ENCODE measurements at regions not wholly inside any gene's neighbourhood (a gene's known extent, or its start where the extent isn't known, plus 50 kb on each side); places are given as distances from the start of the nearest gene placed in this dataset.
"Not testable (repeated sequence)": the region's sequence is repeated elsewhere in the genome, so short reads cannot be mapped to it uniquely, and the experiment has no call there.

DNA sequence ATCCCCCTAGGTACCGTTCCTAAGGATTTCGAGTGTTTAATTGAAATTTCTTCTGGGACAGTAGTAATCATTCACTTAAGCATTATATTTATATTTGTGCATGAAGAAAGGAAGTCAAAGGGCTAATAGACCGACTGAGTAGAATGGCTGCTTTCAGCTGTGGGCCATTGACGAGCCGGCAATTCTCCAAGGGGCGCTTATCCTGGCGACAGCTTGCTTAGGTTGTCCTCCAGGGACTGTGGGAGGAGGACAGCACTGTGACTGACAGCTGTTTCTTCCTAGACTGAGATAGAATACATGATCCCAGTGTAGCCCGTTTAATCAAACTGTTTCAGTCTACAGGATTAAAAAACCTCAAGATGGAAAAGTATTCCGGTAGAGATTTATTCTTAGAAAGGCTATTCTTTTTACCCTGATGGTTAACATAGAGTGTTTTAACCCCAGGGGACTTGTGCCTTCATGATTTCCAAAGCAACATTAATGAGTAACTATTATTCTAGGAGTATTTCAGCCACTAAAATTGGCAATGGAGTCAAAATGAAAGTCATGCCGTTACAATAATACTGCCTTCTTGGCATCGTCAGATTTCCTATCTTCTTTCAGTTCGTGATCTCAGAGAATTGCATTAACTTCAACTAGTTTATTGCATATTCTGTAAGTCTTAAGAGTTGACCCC lies 943.1 kb upstream of the WWC1 start:
- no peak for DNase-seq
- TF ChIP-seq GATA1 (IDR thresholded peaks at IDR 0.05; ENCODE audit: low read depth, low read length) (no peak), POLR2A (IDR thresholded peaks at IDR 0.05; ENCODE audit: low read length) (no peak)

DNA sequence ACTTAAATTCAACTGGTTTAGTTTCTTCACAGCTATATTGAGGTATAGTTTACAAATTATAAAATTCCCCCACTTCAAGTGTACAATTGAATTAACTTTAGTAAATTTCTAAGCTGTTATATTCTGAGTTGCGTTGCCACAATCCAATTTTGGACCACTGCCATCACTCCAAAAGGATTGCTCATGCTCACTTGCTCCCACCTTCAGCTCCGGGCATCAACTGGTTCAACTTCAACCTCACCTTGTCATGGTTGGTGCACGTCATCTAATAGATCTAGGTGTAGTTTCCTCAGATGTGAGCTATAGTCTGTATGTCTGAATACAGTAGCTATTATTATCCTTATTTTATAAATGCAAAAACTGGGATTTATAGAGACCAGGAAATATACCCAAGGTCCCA lies 942.5 kb upstream of the WWC1 start:
- DNase-seq, result no peak
- TF ChIP-seq POLR2A (IDR thresholded peaks at IDR 0.05; ENCODE audit: low read length) (no peak), GATA1 (IDR thresholded peaks at IDR 0.05; ENCODE audit: low read depth, low read length) (no peak)

DNA sequence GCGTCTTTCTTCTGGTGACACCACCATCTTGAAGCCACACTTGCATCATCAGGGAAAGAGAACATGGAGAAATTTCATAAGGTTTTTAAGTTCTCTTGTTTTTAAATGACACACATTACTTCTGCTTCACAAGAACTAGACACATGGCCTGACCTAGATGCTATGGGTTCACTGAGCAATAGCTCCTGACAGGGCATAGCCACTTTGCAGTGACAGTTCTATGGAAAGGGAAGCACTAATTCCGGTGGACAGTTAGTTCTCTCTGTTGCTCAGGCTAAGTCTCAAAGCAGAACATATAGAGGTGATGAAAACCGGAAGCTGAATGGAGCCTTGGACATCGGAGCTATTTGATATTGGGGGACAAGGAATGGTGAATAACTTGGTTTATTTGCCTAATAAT lies 940.1 kb upstream of the WWC1 start:
- TF ChIP-seq GATA1 (IDR thresholded peaks at IDR 0.05; ENCODE audit: low read depth, low read length) (no peak), POLR2A (IDR thresholded peaks at IDR 0.05; ENCODE audit: low read length) (no peak)
- no peak for DNase-seq

DNA sequence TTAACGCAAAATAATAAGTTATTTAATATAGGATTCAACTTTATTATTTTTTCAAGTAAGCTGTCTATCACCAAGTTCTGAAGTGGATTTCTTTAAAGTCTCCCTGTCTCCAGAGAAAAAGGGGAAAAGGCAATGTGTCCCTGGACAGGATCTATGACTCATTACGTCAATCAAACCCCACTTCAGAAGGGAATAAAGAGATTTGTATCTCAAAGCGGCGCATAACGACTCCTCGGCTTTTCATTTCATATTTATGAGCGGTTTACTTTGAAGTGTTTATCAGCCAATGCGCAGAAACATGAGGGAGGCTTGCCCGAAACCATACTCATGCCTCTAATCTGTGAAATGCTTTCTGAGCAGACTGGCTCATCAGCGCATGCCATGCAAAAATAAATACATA lies 938.6 kb upstream of the WWC1 start:
- TF ChIP-seq POLR2A (IDR thresholded peaks at IDR 0.05; ENCODE audit: low read length) (no peak), GATA1 (IDR thresholded peaks at IDR 0.05; ENCODE audit: low read depth, low read length) (no peak)
- DNase-seq, result no peak

DNA sequence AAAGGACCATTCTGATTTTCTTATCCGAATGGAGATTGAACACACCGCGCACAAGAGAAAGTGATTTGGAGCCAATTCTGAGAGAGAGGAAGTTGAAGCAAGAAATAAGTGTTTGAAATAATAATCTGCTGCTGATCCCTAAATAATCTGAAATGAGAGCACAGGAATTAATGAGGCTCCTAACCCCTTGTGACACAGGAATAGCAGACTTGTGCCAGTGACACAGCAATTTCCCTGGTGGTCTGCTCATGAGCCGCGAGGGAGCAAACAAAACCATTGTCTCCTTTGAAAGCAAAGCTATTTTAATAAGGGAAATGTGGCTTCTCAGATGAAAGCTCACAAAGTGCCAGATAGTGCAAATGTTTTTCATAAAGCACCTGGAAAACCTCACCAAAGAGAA lies 936.1 kb upstream of the WWC1 start:
- no peak for TF ChIP-seq GATA1 (IDR thresholded peaks at IDR 0.05; ENCODE audit: low read depth, low read length)
- no peak for TF ChIP-seq POLR2A (IDR thresholded peaks at IDR 0.05; ENCODE audit: low read length)
- no peak for DNase-seq

DNA sequence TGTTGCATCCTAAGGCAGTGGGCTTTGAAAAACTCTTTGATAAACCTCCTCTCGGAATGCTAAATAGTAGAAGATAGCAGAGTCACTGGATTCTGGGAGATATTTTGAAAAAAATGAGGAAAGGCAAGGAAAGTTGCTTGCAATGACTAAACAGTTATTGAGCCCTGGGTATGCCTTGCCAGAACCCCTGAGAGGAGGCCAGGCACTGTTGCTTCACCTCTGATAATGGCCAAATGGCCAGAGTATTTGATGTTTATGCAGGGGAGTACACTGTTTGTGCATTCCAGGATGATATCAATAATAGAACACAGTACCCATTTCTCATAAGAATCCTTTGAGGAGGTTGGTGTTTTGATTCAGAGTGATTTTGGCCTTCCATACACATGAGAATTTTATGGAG lies 935.1 kb upstream of the WWC1 start:
- no peak for DNase-seq

DNA sequence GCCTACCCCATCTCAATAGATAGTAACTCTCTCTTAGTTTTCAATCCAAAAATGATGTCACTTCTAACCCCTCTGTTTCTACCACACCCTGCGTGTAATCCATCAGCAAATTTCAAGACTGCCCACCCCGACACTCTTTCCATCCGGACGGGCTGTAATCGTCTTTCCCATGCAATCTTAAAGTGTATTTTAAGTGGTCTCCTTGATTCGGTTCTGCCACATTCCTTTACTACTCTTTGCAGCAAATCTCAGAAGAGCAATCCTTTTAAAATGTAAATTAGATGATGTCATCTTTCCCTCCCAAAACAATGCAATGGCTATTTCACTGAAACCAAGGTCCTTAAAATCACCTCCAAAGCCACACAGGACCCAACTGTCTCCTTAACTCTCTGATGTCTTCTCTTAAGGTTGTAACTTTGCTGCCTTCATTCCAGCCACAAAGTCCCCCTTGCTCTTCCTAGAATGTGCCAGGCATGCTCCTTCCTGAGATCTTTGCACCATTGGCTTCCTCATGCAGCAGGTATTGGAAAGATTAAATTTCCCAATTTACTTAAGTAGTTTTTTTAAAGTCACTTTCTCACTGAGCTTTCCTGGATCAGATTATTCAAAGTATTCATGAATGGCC lies 932.5 kb upstream of the WWC1 start:
- TF ChIP-seq GATA1 (IDR thresholded peaks at IDR 0.05; ENCODE audit: low read depth, low read length) (no peak), POLR2A (IDR thresholded peaks at IDR 0.05; ENCODE audit: low read length) (no peak)
- DNase-seq, result no peak

More for the DNA sequence above, 935.1 kb upstream of the WWC1 start:
- TF ChIP-seq GATA1 (IDR thresholded peaks at IDR 0.05; ENCODE audit: low read depth, low read length) (no peak), POLR2A (IDR thresholded peaks at IDR 0.05; ENCODE audit: low read length) (no peak)

DNA sequence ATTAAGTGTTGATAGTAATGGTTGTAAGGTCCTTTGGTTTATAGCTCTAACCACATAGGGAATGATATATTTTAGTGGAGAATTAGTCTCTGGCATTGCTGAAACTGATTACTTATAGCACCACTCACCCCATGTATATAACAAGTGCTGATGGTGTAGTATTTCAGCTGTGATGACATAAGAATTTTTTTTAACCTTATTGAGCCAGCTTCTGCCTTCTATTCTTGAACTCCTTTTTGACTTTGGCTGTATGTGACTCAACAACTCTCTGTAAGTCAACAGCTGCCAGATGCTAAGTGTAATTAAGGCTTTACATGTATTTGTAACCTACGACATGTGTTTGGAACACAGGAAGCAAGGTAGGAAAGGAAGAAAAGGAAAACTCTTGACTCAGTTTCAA lies 929.6 kb upstream of the WWC1 start:
- TF ChIP-seq POLR2A (IDR thresholded peaks at IDR 0.05; ENCODE audit: low read length), result no peak
- TF ChIP-seq GATA1 (IDR thresholded peaks at IDR 0.05; ENCODE audit: low read depth, low read length), result no peak

DNA sequence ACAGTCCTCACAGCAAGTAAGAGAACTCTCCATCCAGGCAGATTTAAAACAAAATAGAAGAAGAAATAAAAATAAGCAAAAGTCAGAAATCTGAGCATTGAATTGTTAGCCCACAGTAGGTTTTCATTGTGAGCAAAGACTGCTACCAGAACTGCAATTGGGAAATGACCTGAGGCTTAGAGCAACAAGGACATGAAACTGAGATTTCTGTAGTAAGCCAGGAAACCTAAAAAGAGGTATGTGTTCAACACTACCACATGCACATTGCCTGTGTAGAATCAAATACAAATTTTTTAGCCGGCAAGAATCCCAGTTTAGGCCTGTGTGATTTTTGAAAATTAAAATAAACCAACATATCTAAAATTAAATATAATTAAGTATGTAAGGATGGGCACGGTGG lies 928.4 kb upstream of the WWC1 start:
- DNase-seq, result no peak
- TF ChIP-seq GATA1 (IDR thresholded peaks at IDR 0.05; ENCODE audit: low read depth, low read length) (no peak), POLR2A (IDR thresholded peaks at IDR 0.05; ENCODE audit: low read length) (no peak)

More for the DNA sequence above, 929.6 kb upstream of the WWC1 start:
- no peak for DNase-seq

DNA sequence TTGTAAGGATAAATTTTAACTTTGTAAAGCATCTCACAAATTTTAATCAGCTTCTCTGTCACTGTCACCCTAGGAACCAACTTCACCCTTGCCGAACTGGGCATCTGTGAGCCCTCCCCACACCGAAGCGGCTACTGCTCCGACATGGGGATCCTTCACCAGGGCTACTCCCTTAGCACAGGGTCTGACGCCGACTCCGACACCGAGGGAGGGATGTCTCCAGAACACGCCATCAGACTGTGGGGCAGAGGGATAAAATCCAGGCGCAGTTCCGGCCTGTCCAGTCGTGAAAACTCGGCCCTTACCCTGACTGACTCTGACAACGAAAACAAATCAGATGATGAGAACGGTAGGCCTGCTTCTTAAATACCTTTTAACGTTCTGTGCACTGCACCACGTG lies 916.3 kb upstream of the WWC1 start:
- TF ChIP-seq GATA1 (IDR thresholded peaks at IDR 0.05; ENCODE audit: low read depth, low read length), result no peak
- TF ChIP-seq POLR2A (IDR thresholded peaks at IDR 0.05; ENCODE audit: low read length), result no peak
- no peak for DNase-seq

DNA sequence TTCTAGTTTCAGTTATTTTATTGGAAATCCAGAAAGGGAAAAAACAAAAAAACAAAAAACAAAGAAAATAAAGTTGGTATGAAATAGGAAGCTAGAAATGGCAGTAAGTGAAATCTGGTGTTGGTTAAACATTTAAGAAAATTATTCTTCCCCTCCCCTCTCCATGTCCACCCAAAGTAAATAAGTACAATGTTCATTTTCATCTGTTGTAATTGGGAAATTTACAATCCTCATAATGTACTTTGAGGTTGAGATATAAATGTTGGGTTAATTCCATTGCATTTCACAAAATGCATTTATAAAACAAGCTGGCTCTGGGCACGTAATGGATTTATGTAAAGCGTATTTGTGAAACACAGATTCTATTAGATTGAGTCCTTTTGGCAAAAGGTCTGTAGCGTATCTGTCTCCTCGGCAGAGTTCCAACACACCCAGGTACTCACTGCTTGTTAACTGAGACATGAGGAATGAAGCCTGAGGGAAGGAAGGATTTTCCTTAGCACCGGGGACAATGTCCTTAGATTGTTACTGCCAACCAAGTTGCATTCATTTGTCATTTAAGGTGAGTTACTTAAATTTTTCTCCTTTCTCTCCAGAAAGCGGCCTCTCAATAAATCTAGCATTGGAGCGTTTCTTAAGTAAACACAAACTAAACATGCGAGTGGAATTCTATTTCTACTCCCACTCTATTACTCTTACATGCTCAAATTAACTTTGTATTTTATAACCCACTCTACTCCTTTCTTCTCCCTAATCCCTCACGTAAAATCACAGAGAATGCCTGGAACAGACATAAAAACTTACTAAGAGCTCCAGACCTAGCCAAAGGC lies 912.3 kb upstream of the WWC1 start:
- no peak for TF ChIP-seq GATA1 (IDR thresholded peaks at IDR 0.05; ENCODE audit: low read depth, low read length)
- TF ChIP-seq POLR2A (IDR thresholded peaks at IDR 0.05; ENCODE audit: low read length), result no peak
- DNase-seq, result no peak

DNA sequence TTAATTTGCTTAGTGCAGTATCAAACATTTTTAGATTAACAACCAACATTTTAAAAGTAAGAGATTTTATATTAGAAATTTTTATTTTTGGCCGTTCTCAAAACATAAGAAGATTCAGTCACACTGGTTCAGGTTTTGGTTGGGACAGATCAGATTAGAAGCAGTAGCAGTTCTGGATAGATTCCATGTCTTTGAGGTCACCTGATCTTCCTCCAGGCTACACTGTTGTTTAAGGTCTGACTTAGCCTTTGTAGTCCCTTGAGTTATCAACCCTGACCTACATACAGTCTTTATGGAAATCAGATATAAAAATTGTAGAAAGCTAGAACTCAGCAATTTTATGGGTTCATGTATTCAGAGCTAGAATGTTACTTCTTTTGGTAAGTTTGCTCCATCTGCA lies 910.0 kb upstream of the WWC1 start:
- TF ChIP-seq POLR2A (IDR thresholded peaks at IDR 0.05; ENCODE audit: low read length) (no peak), GATA1 (IDR thresholded peaks at IDR 0.05; ENCODE audit: low read depth, low read length) (no peak)
- DNase-seq, result no peak

DNA sequence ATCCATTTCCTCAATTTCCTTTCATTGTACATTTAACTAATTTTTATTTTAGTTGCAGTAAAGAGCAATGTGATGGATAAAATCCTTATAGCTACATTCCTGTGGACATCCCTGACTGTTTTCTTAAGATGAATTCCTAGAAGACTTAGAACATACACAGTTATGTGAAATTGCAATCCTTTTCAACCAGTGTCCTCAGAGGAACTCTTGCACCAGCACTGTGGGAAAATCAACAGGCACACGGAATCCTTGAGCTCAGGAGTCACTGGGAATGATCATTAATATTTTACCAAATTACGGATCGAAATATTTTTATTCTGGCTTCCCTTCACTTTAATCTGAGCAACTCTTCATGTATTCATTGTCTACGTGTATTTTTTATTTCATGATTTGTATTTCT lies 901.9 kb upstream of the WWC1 start:
- no peak for DNase-seq

DNA sequence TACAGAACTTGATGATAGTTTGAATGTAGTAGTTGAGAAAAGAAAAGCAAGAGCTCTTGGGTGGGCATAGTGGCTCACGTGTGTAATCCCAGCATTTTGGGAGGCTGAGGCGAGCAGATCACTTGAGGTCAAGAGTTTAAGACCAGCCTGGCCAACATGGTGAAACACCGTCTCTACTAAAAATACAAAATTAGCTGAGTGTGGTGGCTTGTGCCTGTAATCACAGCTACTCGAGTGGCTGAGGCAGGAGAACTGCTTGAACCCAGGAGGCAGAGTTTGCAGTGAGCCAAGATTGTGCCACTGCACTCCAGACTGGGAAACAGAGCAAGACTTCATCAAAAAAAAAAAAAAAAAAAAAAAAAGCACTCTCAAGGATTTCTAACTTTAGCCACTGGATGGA lies 900.2 kb upstream of the WWC1 start:
- DNase-seq, result not testable (repeated sequence)

More for the DNA sequence above, 901.9 kb upstream of the WWC1 start:
- TF ChIP-seq POLR2A (IDR thresholded peaks at IDR 0.05; ENCODE audit: low read length) (no peak), GATA1 (IDR thresholded peaks at IDR 0.05; ENCODE audit: low read depth, low read length) (no peak)

DNA sequence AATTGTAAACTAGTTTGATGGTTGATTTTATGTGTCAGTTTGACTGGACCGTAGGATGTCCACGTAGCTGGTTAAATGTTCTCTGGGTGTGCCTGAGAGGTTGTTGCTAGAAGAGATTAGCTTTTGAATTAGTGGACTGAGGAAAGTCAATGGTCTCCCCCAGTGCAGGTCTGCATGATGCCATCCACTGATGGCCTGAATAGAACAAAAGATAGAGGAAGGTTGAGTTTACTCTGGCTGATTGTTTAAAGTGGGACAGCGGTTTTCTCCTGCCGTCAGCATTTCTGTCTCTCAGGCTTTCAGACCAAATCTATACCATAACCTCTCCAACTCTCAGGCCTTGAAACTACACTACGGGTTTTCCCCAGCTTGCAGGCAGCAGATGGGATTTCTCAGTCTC lies 899.2 kb upstream of the WWC1 start:
- DNase-seq, result no peak
- TF ChIP-seq POLR2A (IDR thresholded peaks at IDR 0.05; ENCODE audit: low read length), result no peak
- TF ChIP-seq GATA1 (IDR thresholded peaks at IDR 0.05; ENCODE audit: low read depth, low read length), result no peak
